Omental fat pad (tissue), 3 donors: ENCODE measurements at regions not wholly inside any gene's neighbourhood (a gene's known extent, or its start where the extent isn't known, plus 50 kb on each side); places are given as distances from the start of the nearest gene placed in this dataset.
"Not testable (repeated sequence)": the region's sequence is repeated elsewhere in the genome, so short reads cannot be mapped to it uniquely, and the experiment has no call there.

Experiments used
- ATAC-seq: fragments of 150-250 bp; one replicate; pipeline ENCODE4 v1.9.1; 2016; ENCODE audit warnings: mild to moderate bottlenecking, moderate library complexity; ENCODE audit not compliant: low FRiP score
- DNase-seq: peaks from one replicate; pipeline ENCODE4 v3.0.0-alpha.2; 2019; ENCODE audit warnings: low spot score
- CTCF ChIP-seq, 3 donors: fragments of 450-650 bp; IDR thresholded peaks; one replicate each; pipeline ENCODE4 v1.5.1; 2016 to 2017; ENCODE audit warnings: antibody characterized with exemption in 3 of 3, mild to moderate bottlenecking in 3 of 3, moderate library complexity in 2 of 3

GRCh38 chr14:101254805-101255764, 306.2 kb upstream of the DIO3 start:
- DNase-seq (no peak), ATAC-seq (peak; percentile 67)
- TF ChIP-seq CTCF (IDR thresholded peaks at IDR 0.05): no peak

GRCh38 chr14:101255765-101256125, 305.6 kb upstream of the DIO3 start:
- no peak for ATAC-seq
- no peak for TF ChIP-seq CTCF (IDR thresholded peaks at IDR 0.05)
- no peak for DNase-seq

GRCh38 chr14:101256266-101256665, 305.0 kb upstream of the DIO3 start:
- DNase-seq (peak; percentile 8), ATAC-seq (no peak)
- TF ChIP-seq CTCF (IDR thresholded peaks at IDR 0.05): no peak

DNA sequence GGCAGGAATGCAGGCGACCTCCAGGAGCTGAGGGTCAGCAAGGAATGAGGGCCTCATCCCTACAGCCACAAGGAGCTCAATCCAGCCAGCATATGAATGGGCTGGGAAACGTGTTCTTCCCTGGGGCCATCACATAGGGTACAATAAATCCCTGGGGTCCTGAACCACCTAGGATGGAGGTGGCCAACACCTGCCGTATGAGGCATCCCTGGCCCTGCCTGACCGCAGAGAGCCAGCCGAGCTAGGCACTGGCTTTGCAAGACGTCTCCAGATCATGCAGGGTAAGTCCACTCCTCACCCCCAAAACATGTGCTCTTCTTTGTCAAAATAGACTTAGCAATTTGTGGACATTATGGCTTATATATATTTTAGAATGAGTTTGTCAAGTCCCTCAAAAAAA, 303.7 kb upstream of the DIO3 start:
- DNase-seq (no peak), ATAC-seq (no peak)
- TF ChIP-seq CTCF (IDR thresholded peaks at IDR 0.05): no peak

DNA sequence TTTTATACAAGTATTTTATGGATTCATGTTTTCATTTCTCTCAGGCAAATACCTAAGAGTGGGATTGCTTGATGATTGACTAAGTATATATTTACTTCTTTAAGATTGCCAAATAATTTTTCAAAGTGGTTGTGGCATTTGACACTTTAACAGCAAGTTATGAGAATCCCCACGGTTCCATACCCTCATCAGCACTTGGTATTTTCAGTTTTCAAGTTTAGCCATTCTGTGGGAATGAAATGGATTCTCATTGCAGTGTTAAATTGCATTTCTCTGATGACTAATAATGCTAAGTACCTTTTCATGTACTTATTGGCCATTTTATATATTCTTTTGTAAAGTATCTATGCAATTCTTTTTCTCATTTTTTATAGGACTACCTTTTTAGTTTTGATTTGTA, 301.5 kb upstream of the DIO3 start:
- TF ChIP-seq CTCF (IDR thresholded peaks at IDR 0.05): no peak
- DNase-seq (no peak), ATAC-seq (no peak)

DNA sequence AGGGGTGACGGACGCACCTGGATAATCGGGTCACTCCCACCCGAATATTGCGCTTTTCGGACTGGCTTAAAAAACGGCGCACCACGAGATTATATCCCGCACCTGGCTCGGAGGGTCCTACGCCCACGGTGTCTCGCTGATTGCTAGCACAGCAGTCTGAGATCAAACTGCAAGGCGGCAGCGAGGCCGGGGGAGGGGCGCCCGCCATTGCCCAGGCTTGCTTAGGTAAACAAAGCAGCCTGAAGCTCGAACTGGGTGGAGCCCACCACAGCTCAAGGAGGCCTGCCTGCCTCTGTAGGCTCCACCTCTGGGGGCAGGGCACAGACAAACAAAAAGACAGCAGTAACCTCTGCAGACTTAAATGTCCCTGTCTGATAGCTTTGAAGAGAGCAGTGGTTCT, 294.9 kb upstream of the DIO3 start:
- not testable (repeated sequence) for ATAC-seq

GRCh38 chr14:101273091-101273490, 288.2 kb upstream of the DIO3 start:
- no peak for DNase-seq
- TF ChIP-seq CTCF (IDR thresholded peaks at IDR 0.05): no peak
- no peak for ATAC-seq

More for the DNA sequence above, 294.9 kb upstream of the DIO3 start:
- DNase-seq: not testable (repeated sequence)
